Hepatocyte (in vitro differentiated cells): ENCODE measurements at regions not wholly inside any gene's neighbourhood (a gene's known extent, or its start where the extent isn't known, plus 50 kb on each side); places are given as distances from the start of the nearest gene placed in this dataset.

Source experiments
- DNase-seq: peaks from one replicate; pipeline ENCODE4 v3.0.0-alpha.2; 2016; ENCODE audit warnings: low spot score
- H2AFZ ChIP-seq: fragments of 200-600 bp; sonication (generic); 2 replicates; pipeline ENCODE4 v1.6.0; 2016; ENCODE audit warnings: antibody characterized with exemption, mild to moderate bottlenecking
- H3K27ac ChIP-seq: fragments of 200-600 bp; sonication (generic); 2 replicates; pipeline ENCODE4 v1.5.1; 2016; ENCODE audit warnings: mild to moderate bottlenecking
- H3K27me3 ChIP-seq: fragments of 200-600 bp; sonication (generic); 2 replicates; pipeline ENCODE4 v1.6.1; 2016
- H3K36me3 ChIP-seq: fragments of 200-600 bp; sonication (generic); replicated peaks from 2 replicates; pipeline ENCODE4 v1.5.1; 2016; ENCODE audit warnings: low read depth; ENCODE audit not compliant: insufficient read depth
- H3K4me1 ChIP-seq: fragments of 200-600 bp; sonication (generic); 2 replicates; pipeline ENCODE4 v1.5.1; 2016; ENCODE audit warnings: mild to moderate bottlenecking, moderate library complexity; ENCODE audit not compliant: insufficient read depth
- H3K4me2 ChIP-seq: fragments of 200-600 bp; sonication (generic); 2 replicates; pipeline ENCODE4 v1.6.0; 2016
- H3K4me3 ChIP-seq: fragments of 200-600 bp; sonication (generic); 2 replicates; pipeline ENCODE4 v1.5.1; 2016; ENCODE audit warnings: mild to moderate bottlenecking
- H3K79me2 ChIP-seq: fragments of 200-600 bp; sonication (generic); 2 replicates; pipeline ENCODE4 v1.6.0; 2017; ENCODE audit warnings: mild to moderate bottlenecking
- H3K9me2 ChIP-seq: fragments of 200-600 bp; sonication (generic); replicated peaks from 2 replicates; pipeline ENCODE4 v1.6.0; 2017; ENCODE audit warnings: mild to moderate bottlenecking; ENCODE audit not compliant: insufficient read depth
- H3K9me3 ChIP-seq: fragments of 200-600 bp; sonication (generic); 2 replicates; pipeline ENCODE4 v1.5.1; 2016; ENCODE audit warnings: low read depth, mild to moderate bottlenecking
- H4K20me1 ChIP-seq: fragments of 200-600 bp; sonication (generic); 2 replicates; pipeline ENCODE4 v1.6.0; 2016; ENCODE audit warnings: mild to moderate bottlenecking; ENCODE audit not compliant: insufficient read depth, poor library complexity, severe bottlenecking
- CTCF ChIP-seq: fragments of 200-600 bp; sonication (generic); IDR thresholded peaks from 2 replicates; pipeline ENCODE4 v1.5.1; 2016; ENCODE audit warnings: antibody characterized with exemption, mild to moderate bottlenecking; ENCODE audit not compliant: poor library complexity
- EZH2 ChIP-seq: fragments of 200-600 bp; sonication (generic); IDR thresholded peaks from 2 replicates; pipeline ENCODE4 v1.6.1; 2016; ENCODE audit warnings: antibody characterized with exemption, mild to moderate bottlenecking, borderline replicate concordance
- EZH2phosphoT487 ChIP-seq: fragments of 200-600 bp; sonication (generic); IDR thresholded peaks from one replicate; pipeline ENCODE4 v1.6.1; 2018; ENCODE audit warnings: antibody characterized with exemption, mild to moderate bottlenecking, low read depth, moderate library complexity; ENCODE audit not compliant: unreplicated experiment, severe bottlenecking
- whole genome bisulfite sequencing: methylation state at CpG from one replicate; pipeline ENCODE4 v1.1.6; 2016; ENCODE audit warnings: low lambda C conversion rate; ENCODE audit errors: missing lambda C conversion rate; 5-methylcytosine and 5-hydroxymethylcytosine counted together

- Histone ChIP-seq H3K4me1 (no peaks in the 10 kb centered on the region), H3K9me2 (no peaks in the 10 kb centered on the region), H3K27ac (no peak overlapping the region), H3K9me3 (no peaks in the 10 kb centered on the region), H2AFZ (no peak overlapping the region), H3K4me2 (no peak overlapping the region), H3K79me2 (no peaks in the 10 kb centered on the region), H3K36me3 (no peaks in the 10 kb centered on the region), H4K20me1 (no peaks in the 10 kb centered on the region), H3K4me3 (no peak overlapping the region), H3K27me3 (no peaks in the 10 kb centered on the region)
- no peak for DNase-seq
- WGBS, result 86% methylated on average over 4 of the region's 4 CpGs
- TF ChIP-seq EZH2phosphoT487 (no peak), EZH2 (no peak), CTCF (no peak)
Measured at GRCh38 chr7:81584667-81585066, 185.2 kb downstream of the HGF start.

- no peak overlapping the region for H2AFZ ChIP-seq
- H3K27ac ChIP-seq, result no peak overlapping the region
- no peaks in the 10 kb centered on the region for H3K79me2 ChIP-seq
- TF ChIP-seq EZH2 (no peak), EZH2phosphoT487 (no peak), CTCF (no peak)
- H3K36me3 ChIP-seq, result no peaks in the 10 kb centered on the region
- H3K4me3 ChIP-seq, result no peak overlapping the region
- H4K20me1 ChIP-seq, result no peaks in the 10 kb centered on the region
- WGBS, result 69% methylated on average over 2 of the region's 2 CpGs
- H3K4me1 ChIP-seq, result no peaks in the 10 kb centered on the region
- no peaks in the 10 kb centered on the region for H3K9me2 ChIP-seq
- DNase-seq, result no peak
- H3K27me3 ChIP-seq, result no peaks in the 10 kb centered on the region
- no peak overlapping the region for H3K4me2 ChIP-seq
- no peaks in the 10 kb centered on the region for H3K9me3 ChIP-seq
Measured at GRCh38 chr7:81583882-81584533, 185.8 kb downstream of the HGF start.

GRCh38 chr7:81583090-81583489, 186.8 kb downstream of the HGF start:
- no peak overlapping the region for H3K4me2 ChIP-seq
- TF ChIP-seq EZH2 (no peak), CTCF (no peak), EZH2phosphoT487 (no peak)
- H3K4me1 ChIP-seq, result no peaks in the 10 kb centered on the region
- no peak overlapping the region for H3K4me3 ChIP-seq
- no peaks in the 10 kb centered on the region for H3K79me2 ChIP-seq
- WGBS, result 79% methylated on average over 1 of the region's 1 CpG
- H3K27me3 ChIP-seq, result no peaks in the 10 kb centered on the region
- H4K20me1 ChIP-seq, result no peaks in the 10 kb centered on the region
- no peak overlapping the region for H3K27ac ChIP-seq
- H2AFZ ChIP-seq, result no peak overlapping the region
- no peaks in the 10 kb centered on the region for H3K9me2 ChIP-seq
- DNase-seq, result no peak
- no peaks in the 10 kb centered on the region for H3K9me3 ChIP-seq
- H3K36me3 ChIP-seq, result no peaks in the 10 kb centered on the region
